A204.1 (cell line): ENCODE measurements at regions not wholly inside any gene's neighbourhood (a gene's known extent, or its start where the extent isn't known, plus 50 kb on each side); places are given as distances from the start of the nearest gene placed in this dataset.
"Not testable (repeated sequence)": the region's sequence is repeated elsewhere in the genome, so short reads cannot be mapped to it uniquely, and the experiment has no call there.

ENCODE experiments used
- FAIRE-seq: peaks from 2 replicates; lab custom pipeline; 2012; peaks lifted over from hg19 to GRCh38; lab: Jason Lieb, UNC

DNA sequence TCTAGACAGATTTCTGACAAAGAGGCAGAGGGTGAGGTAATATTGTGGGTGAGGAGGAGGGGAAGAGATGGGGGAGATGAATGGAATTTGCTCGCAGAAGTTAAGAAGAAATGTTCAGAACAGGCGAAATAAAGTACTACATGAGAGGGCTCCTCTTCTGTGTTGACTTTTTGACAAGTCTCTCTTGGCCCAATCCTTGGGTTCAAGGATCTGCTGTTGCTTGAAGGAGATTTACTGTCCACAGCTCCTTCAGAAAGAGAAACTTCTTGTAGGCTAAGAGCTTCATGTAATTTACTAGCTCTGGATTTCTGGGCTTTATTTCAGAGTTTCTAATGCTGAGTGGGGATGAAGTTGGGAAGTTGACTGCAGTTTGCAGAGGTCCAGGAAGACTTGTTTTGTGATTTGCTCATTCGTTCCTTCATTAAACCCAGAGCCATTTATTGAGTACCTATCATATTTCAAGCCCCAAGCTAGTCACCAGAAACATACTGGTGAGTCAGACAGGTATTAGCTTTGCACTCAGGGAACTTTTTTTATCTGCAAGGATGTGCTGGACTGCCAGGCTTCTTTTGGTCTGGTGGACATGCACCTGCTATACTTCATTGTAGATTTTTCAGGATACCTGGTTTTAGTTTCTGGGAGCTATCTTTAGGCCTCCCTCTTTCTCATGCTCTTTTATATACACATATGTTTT lies 402.9 kb upstream of the CLINT1 start:
- no peak for FAIRE-seq

DNA sequence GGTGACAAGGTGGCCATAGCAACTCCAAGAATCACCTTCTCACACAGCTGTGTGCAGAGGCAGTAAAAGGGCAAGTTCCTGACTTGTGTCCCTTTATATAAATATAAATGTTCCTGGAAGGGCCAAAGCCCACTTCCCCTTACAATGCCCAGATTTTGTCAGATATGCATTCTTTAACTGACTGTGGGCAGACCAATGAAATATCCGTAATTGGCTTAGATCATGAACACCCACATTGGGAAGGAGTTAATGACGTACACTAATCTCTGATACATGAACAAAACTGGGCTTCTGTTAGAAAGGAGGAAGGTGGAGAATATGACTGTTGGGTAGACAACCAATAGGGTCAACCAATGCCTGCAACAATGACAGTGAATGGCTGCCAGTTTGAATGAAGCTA lies 397.2 kb upstream of the CLINT1 start:
- no peak for FAIRE-seq

DNA sequence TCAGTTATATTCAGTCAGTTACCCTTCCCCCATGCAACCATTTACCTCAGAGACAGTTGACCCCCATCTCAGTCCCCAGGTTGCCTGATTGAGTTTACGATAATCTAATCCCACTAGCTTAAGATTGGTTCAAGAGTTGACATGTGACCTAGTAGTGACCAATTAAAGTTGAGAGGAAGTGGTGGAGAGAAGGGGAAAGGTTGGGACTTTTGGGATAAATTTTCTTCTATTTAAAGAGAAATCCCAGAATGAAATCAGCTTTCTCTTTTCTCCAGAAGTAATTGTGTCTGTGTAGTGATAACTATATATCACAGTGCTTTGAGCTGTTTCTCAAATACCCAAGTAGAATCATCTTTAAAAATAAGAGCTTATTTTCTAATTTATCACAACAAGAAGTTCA lies 396.7 kb upstream of the CLINT1 start:
- FAIRE-seq, result no peak

DNA sequence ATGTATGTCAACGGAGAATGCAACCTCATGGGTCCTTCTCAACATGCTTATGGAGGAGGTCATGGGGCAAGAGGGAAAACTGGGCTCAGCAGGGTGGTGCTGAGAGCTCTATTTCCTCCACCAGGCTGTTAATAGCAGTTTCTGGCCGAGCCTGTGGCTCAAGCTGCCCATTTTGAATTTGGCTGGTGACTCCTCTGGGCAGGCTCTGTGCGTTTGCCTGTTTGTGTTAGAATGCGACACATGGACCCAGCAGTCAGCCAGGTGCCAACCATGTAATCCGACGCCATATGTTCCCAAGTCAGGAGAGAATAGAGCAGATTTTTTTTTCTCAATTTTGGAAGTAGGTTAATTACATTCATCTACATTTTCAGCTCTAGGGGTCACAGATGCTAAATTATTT lies 387.7 kb upstream of the CLINT1 start:
- no peak for FAIRE-seq

DNA sequence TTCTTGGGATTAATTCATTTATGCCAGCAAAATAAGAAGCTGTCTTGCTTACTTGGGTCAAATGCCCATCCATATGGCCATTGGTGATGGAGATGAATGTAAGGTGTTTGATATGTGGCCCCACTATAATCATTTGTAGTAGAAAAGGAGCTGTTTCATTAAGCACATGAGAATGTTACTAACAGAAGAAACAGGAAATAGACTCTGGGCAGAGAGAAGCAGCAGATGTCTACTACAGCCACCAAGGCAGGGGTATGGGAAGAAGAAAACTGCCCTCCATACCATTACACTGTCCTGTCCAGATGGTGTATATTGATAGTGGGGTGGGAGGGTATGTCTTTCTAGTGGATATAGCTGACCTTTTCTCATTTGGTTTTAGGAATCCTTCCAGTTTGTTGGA lies 386.6 kb upstream of the CLINT1 start:
- FAIRE-seq, result no peak

DNA sequence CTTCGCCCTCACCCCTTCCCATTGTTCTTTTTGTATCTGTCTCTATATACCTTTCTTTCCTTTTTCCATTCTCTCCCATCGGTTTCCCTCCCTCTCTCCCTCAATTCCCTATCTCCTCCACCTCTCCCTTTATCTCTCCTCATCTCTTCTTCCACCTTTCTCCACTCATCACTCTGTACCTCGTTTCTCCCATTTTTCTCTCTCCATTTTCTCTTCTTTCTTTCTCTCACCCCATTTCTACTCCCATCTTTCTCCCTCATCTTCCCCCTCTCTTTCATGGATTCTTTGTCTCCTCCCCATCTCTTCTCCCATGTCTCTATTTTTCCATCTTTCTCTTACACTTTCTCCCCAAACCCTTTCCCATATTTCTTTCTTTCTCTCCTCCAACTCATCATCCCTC lies 385.9 kb upstream of the CLINT1 start:
- FAIRE-seq, result no peak

DNA sequence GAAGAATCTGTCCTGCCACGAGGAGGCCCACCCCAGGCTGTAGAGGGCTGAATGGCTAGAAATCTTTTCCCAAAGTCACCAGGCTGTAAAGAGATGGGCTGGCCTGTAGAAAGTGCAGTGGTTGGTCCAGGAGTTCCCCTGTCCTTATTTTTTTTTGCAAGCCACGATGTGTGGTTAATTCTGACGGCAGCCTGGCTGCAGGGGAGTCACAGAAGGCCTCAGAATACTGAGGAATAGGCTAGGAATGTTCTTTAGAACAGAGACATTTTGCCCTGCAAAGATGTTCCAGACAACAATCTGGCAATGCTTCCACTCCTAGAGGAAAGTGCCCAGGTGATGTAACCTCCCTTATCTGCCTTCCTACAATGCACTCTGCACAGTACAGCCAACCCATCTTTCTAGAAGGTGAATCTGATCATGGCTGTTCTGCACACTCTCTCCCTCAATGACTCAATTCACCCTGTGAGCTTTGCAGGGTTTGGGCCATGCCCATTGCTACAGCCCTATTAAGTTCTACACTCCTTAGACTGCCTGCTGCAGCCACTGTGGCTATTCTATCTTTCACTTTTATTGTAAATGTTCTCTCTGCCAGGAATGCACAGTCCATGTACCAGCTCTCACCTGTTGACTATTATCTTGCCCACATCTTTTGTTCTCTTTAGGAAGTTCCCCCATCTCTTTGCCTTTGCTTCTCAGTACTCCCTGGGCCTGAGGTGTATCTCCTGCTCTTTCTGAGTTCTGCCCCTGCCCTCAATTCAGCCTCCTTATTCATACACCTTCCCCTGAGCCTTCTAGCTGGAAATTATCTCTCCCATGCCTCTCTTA lies 377.8 kb upstream of the CLINT1 start:
- no peak for FAIRE-seq

DNA sequence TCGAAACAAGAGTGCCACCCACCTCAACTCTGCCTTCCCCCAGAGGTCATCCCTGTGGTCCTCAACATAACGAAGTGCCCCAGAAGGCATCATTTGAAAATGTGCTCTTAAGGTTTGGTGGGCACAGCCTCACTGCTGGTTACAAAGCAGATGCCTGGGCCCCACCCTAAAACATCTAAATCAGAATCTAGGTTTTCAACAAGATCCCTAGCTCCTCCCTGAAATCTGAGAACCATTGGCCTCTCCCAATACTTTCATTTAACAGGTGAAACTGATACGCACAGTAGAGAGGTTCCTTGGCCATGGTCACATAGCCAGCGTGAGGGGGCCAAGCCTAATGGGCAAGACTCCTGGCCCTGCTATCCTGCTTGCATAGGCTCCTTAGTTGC lies 376.2 kb upstream of the CLINT1 start:
- no peak for FAIRE-seq

DNA sequence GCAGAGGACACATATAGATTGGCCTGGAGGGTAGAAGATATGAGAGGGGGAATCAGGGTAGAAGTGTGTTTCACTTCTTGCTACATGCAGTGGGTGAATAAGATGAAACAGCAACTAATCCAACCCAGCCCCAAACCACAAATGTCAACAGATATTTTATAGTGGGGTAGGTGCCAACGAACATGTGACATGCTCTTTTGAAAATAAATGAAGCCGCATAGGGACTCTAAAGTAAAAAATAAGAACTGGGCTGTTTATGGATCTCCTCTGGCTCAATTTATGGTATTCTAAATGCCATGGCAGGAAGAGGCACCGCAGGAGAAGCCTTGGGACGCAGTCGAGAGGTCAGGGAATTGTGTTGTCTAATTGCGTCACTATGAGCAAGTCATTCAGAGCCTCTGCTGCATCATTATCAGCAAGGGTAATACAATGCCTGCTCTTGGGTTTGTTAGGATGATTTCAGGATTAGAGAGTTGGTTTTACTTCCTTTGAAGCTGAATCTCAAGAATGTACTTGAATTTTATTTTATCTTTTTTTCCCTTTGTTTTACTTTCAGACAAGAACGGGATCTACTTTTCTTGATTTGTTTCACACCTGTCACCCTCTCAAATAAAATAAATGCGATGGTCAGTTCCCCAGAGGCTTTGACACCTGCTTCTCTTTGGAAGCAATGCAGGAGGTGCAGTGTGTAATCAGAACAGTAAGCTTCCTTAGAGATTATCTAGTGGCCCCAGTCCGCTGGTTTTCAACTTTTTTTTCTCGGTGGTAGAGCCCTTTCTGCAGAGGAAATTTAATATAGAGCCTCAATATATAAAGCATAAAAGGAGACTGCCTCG lies 375.6 kb upstream of the CLINT1 start:
- no peak for FAIRE-seq

DNA sequence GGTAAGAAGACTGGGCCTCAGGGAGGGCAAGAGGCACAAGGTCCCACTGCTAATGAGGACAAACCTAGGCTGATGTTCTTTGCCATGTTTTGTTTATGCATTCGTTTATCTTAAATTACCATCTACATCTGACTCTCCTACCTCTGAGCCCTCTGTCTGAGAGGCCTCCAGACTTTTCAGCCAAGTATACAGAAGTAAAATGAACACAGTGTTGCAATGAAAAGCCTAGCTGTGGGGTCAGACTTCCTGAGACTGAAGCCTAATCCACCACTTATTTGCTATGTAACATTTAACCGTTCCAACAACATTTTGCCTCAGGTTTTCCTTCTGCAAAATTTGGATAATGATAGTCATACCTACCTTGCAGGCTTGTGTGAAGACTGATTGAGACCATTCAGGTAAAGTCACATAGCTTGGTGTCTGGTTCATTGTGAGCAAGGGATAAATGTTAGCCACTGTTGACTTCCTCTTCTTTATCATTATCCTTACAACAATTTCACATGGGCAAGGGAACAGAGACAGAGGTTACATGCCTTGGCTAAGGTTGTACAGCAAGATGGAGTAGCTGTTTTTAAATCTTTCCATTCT lies 374.9 kb upstream of the CLINT1 start:
- no peak for FAIRE-seq

DNA sequence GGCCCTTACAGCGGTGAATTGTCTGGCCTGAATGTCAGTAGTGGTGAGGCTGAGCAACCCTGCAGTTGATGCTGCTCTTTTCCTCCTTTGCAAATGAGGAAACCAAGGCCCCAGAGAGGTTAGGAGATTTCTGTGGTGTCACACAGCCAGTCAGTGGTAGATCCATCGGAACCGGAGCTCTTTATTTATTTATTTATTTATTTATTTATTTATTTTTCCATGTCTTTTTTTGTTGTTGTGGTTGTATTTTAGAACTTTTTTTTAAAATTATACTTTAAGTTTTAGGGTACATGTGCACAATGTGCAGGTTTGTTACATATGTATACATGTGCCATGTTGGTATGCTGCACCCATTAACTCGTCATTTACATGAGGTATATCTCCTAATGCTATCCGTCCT lies 368.4 kb upstream of the CLINT1 start:
- FAIRE-seq, result not testable (repeated sequence)

DNA sequence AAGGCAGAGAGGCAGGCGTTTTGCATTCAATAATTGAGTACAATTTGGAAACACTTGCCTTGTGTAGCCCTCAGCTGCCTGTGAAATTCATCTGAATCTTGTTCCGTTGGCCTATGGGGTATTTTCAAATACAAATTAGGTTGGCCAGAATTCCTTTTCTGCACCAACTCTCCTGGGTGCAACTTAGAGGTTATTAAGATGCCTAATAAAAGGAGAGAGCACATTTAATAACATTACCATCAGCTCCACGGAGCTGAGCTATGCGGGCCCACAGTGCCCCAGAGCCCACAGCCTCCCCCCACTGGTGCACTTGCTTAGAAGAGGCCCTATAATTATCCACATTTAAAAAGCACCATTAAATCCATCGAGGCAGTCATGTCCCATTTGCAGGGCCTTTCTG lies 367.6 kb upstream of the CLINT1 start:
- no peak for FAIRE-seq

DNA sequence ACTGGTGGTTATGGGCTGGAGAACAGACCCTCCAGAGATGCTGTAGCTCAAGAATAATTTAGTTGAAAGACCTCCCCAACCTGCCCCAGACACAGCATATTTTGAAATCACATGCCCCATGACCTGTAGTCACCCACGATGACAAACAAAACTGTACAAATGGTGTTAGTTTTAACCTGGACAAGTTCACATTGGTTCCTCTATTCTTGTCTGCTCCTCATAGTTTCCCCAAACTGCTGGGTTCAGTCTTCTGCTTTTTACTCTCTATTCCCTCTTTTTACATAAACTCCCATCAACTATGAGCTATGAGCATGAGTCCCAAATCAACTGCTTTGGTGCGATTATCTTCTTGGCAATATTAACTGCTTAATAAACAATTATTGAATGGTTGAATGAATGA lies 365.3 kb upstream of the CLINT1 start:
- FAIRE-seq, result no peak

DNA sequence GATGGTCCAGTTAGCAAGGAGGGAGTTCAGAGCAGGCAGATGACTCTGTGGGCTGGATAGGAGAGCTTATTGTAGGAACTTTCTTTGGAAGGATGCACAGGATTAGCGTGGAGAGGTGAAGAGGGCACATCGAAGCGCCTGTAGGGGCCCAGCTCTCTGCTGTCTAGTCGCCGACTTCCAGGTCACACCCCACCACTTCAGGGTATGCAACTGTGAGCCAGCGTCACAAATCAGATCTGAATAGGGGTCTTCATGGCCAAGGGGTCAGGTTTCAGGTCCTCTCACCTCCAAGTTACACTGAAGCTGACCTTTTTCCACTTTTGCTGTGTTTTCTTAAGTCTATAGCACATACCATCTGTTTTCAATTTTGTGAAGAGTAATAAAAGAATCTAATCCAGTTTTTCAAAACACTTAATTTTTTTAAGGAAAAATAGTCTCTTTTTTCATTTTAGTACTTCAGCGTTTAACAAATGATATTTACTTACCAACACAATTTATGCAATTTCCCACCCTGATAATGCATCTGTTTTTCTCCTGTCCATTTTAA lies 364.2 kb upstream of the CLINT1 start:
- no peak for FAIRE-seq

DNA sequence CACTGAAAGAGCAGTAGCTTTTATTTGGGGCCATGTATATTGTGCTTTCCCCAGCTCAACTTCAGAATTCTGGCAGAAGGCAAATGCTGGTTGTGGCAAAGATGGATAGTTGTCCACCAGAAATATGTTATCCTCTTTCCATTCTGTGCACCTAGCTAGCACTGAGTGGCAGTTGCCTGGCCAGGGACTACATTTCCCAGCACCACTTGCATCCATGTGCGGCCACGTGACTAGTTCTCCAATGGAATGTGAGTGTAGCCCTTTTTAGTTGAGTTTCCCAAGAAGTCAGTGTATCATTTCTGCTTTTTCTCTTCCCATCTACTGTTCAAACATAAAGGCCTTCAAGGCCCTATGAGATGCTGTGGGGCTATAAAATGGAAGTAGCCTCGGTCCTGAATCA lies 354.0 kb upstream of the CLINT1 start:
- no peak for FAIRE-seq

DNA sequence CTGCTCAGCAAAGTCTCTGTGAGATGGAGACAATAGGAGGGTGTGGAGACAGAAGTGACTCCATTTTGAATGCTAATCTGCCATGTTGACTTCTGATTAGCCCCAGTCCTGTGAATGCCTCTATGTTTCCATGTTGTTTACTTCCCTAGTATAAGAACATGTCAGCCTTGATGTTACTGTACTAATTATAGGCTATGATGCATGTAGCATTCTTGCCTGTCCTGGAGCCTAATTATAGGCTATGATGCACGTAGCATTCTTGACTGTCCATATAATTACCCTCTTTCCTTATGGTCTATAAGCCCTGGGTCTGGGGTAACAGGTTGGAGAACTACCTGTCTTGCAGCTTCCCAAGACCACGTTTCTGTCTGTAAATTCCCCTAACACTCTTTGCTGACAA lies 353.3 kb upstream of the CLINT1 start:
- no peak for FAIRE-seq

DNA sequence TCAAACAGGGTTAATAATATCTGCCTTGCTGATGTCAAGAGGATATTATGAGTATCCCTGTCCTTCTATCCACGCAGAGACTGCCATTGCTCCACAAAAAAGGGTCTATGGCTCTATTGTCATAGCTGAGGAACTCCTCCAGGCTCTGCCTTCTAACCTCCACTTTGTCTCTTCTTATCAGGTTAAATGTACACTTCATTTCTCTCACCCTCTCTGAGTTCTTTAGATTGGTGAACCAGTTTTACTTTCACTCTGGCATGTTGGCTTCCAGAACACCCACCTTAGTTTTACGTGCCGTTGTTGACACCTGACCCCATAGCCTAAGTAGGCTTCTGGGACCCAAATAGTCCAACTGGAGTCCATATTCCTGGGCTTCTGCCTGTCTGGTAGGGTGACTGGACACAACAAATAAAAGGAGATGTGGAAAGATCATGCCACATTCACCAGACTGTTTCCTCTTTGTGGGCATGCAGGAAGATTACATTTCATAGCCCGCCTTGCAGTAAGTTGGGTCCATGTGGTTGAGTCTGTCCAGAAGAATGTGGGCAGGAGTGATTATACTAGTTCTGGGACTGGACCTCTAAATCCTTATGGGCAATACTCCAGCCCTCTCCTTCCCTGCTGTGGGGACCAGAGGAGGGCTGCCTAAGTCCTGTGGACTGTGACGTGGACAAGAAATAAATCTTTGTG lies 350.4 kb upstream of the CLINT1 start:
- FAIRE-seq, result no peak

DNA sequence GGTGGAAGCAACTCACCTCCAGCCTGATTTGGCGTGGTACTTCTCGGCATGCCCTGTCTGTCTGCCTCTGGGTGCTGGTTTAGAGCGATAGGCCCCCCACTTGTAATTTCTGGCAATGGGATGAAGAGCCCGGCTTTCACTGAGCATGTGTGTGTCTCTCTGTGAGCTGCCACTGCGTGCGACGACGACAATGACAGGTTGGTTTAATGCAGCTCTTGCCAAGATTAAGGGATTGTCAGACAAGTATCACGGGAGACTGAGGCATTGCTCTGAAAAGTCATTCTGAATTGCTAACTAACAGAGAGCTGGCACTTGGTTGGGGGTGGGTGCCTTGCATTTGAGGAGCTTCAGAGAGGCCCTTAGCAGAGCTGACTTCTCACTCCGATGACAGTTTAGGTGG lies 348.8 kb upstream of the CLINT1 start:
- no peak for FAIRE-seq

DNA sequence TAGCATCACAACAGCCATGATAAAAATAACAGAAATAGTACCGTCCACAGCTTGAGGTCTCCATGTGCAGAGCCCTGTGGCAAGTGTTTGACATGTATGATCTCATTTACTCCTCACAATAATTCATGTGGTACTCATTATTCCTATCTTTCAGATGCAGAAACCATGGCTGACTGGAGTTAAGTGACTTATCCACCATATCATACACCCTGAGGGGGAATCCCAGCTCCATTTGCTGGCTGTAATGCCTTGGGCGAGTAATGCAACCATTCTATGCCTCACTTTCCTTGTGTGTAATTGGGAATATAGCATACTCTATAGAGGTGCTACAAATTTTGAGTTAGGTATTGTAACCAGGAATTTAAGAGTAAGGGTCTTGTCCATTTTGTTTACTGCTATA lies 347.0 kb upstream of the CLINT1 start:
- FAIRE-seq, result no peak

DNA sequence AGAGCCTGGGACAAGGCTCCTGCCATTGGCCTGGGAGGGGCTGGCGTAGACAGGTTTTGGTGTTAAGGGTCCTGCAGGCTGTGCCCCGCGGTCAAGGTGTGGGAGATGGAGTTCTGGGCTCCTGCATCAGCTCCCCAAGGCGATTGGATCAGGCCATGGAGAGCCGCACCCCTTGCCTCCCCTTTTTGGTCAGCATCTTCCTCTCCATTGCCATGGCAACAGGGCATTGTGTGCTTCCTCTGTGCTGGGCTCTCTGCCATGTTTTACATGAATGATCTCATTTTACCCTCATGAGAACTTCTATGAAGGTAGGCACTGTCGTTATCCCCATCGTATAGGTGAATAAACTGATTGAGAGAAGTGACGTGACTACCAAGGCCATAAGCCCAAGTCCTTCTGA lies 344.3 kb upstream of the CLINT1 start:
- no peak for FAIRE-seq

DNA sequence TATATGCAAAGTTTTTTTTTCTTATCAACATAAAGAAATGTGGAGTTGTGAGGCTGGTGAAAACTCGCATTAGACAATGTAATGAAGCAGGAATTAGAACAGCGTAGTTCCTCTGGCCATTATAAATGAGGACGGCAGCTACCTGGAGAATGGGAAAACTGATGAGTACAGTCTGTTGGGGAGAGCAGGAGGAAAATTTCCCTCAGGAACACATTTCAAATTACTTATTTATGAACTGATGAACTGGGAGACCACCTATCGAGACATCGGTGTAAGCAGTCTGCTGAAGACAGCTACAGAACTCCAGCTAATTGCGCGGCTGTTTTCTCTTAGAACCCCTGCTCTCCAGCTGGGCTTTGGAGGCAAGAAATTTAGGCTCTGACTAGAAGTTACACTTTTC lies 343.9 kb upstream of the CLINT1 start:
- FAIRE-seq, result no peak

DNA sequence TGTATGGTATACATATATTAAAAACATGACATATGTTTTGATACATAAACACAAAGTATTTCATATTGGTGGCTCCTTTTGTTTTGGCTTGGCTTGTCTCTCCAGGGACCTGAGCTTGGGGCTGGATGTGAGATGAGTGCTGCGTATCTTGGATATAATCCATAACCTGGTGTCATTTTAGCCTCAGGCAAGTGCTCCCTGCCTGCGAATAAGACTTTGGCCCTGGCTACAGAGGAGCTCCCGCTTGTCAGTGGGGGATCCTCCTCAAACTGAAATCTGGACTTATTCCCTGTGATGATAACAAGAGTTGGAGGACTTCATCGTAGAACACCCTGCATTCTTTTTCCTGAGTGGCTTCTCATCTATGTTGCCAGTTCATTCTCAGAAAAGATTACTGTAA lies 341.7 kb upstream of the CLINT1 start:
- no peak for FAIRE-seq
